Activated CD4-positive, CD25-positive, alpha-beta regulatory T cell treated with anti-CD3 and anti-CD28 coated beads, Interleukin-2, amount 50 U/mL, for 72 hours (primary cell): ENCODE measurements at regions not wholly inside any gene's neighbourhood (a gene's known extent, or its start where the extent isn't known, plus 50 kb on each side); places are given as distances from the start of the nearest gene placed in this dataset.
"Not testable (repeated sequence)": the region's sequence is repeated elsewhere in the genome, so short reads cannot be mapped to it uniquely, and the experiment has no call there.

ENCODE experiments used
- DNase-seq: peaks from one replicate; pipeline ENCODE4 v3.0.0; 2021

DNA sequence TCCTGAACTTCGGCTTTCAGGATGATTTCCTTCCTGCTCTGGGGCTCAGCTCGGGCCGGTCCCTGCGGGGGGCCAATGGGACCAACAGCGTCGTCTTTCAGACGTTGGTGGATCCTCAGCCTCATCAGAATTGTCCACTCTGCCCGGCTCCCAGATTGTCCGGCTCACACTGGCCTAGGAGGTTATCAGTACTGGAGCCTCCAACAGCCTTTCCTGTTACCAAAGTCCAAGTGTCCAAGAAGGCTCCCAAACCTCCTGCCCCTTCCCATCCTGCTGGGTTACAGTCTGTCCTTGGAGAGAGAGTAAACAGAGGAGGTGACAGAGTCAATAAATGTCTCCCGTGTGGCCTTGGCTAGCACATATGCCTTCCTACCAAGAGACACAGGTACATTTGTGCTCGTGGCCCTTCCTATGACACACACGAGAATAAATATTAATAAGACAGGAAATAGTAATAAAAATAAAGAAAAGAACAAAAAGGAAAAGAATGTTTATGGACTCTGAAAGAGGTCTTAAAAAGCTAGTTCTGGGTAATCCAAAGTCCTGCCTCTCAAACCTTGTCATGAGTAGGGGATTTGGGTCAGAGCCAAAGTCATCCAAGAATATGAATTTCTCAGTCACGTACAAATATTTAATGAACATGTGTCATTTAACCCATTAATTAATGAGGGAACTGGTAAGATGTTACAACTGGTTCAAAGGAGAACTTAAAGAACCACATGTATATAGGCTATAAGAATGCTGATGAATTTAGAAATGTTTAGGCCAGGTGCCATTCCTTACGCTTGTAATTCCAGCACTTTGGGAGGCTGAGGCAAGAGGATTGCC is 80.8 kb upstream of the SLC2A1 start:
- no peak for DNase-seq

DNA sequence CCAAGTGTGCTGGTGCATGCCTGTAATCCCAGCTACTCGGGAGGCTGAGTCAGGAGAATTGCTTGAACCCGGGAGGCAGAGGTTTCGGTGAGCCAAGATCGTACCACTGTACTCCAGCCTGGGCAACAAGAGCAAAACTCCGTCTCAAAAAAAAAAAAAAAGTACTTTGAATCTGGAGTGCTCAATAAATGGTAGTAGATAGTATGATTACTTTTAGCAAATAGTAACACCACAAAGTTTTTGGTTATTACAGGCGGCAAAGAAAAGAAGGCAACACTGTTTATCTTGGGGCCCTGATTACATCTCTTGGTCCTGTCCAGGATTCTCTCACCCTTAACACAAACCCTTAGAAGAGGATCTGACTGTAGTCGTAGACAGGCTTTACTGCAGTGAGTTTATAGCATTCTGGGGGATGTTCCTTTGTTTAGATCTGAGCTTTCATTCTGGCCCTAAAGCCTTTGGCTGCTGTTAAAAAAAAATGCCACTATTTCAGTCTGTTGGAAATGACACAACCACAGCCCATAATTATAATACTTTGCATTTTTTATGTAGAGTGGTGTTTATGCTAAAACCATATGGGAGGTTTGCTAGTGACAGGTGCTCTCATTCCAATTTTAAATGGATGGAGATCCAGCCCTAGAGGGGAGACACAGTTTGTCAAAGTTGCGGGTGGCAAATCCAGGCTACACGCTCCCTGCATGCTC is 79.7 kb upstream of the SLC2A1 start:
- no peak for DNase-seq

DNA sequence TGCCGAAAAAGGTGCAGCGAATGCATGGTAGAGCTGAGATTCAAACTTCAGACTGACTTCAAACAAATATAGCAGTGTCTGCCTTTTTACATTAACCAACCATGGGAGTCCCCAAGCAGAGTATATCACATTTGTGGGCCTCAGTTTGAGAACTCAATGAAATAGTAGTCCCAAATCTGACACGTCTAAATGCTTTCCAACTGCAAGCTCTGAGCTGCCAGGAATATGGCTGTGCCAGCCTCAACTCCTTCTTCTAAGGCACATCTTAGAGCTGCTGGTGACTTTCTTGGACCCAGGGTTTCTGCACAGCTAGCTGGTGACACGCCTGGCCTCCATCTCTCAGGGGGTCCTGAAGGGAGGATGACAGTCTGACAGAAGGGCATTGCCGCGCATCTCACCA is 78.8 kb upstream of the SLC2A1 start:
- DNase-seq = no peak

DNA sequence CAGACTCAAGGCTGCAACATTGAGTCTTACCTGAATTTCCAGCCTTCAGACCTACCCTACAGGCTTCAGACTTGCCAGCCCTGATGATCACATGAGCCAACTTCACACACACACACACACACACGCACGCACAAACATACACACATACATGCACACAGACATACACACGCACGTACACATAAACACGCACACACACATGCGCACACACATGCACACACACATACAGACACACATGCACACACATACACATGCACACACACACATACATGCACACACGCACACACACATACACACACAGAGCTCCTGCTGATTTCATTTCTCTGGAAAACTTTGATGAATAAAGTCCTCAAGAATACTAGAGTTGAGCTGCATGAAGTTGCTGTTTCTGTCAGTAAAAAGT is 78.3 kb upstream of the SLC2A1 start:
- DNase-seq = no peak

DNA sequence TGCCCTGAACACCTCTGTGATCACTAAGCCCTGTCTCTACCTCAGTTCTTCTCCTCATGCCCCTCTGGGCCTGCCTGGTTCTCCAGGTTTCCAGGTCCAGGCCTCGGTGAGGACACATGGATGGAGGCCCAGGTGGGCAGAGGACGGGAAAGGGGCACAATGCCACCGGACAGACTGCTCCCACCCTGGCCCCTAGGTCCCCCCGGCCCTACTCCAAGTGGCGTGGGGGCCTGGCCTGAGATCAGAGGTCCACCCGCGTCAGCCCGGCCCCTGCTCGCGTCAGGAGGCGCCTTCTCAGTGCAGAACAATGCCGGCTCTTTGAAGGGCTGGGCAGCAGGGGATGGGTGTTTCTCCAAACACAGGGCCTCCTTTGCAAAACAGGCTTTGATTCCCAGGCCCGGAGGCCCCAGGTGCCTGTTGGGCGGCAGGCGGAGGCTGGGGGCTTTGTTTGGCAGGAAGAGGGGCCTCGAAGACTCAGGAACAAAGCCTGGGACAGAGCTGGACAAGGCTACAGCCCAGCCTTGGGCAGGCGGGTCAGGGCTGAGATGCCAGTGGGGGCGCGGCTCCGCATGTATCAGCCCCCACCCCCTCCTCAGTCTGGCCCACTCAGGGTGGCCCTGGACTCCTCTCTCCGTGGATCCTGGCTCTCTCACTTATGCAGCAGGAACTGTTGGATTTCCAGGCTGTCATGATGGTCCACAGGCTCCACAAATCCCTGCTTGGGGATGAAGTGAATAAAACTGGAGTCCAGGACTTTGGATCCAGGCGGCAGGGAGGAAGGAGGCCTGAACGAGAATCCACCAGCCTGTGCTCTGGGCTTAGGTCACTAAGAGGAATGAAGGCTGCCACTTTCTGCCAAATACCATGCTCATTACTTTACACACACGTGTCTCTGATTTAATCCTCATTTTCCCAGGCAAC is 77.4 kb upstream of the SLC2A1 start:
- DNase-seq = no peak

DNA sequence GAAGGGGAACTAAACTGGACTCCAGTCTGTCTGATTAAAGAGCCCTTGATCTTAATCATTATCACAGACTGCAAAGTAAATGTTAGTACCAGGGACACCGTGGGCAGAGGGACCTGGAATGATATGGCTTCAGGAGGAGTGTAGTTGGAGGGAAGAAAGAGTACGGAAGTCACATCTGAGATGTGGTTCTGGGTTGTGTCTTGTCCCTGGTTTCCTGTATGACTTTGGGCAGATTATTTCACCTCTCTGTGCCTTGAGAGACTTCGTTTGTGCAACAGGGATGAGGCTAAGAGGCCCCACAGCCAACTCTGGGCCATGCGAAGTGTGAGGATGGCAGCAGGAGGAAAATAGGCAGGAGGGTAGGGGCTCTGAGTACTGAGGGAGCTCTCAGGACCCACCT is 76.1 kb upstream of the SLC2A1 start:
- DNase-seq = no peak

DNA sequence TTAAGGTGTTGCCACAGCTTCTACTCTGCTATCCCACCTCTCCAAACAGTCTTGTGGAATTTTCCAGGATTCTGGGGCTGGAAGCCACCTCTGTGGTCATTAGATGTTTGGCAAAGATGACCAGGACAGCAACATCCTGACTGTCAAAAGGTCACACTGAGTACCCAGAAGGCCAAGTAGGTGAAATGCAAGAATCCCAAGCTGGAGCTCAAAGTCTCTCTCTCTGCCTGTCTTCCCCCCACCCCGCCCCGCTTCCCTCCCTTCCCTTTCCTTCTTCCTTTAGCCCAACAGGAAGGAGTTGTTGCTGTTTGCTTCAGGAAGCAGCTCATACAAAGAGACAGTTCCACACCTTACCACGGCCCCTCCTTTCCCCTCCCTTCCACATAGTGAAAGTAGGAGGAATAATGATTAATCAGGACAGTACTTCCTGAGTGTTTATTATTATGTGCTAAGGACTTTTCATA is 75.6 kb upstream of the SLC2A1 start:
- no peak for DNase-seq

DNA sequence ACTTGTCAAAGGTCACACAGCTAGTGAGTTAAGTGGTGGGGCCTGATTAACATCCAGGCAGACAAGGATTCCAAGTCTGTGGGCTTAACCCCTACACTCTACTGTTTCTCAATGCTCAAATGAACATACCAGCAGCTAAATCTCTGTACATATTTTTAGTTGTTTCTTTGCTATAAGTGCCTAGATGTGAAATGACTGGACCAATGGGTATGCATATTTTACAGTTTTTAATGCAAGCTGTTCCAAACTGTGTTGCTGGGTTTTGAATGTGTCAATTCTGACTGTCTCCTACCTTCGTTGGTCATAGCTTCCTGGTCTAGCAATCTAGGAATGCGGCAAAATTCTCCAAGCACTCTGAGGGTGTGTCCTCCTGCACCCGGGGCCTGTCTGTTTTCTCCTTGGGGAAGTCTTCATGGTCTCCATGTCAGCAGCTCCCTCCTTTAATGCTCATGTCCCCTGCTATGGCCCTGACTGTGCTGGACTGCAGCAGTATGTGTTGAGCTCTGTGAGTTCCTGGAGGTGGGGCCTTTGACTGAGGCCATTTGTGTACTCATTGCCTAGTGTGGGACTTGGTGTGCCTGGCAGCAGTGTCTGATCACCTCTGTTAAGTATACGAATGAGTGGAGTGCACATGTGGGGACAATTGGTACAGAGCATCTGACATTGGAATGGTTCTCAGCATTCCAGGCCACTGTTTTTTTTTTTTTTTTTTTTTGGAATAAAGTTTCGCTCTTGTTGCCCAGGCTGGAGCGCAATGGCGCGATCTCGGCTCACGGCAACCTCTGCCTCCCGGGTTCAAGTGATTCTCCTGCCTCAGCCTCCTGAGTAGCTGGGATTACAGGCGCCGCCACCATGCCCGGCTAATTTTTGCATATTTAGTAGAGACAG is 72.9 kb upstream of the SLC2A1 start:
- DNase-seq = no peak

DNA sequence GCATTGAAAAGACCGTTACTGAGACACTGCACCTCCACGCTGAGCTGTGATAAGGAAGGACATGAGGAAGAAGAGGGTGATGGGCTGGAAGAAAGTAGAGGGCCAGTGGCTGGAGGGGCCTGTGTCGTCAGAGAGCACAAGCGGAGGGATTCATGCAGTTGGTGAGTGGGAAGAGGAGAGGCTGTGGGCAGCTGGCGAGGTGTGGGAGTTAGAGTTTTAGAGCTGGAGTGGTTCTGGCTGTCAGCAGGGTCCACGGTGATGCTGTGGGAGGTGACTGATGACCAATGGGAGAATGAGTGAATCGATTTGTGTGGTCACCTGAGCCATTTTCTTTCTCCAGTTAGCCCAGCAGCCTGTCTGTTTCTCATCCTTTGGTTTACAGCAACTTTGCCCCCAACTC is 66.2 kb upstream of the SLC2A1 start:
- DNase-seq = no peak

DNA sequence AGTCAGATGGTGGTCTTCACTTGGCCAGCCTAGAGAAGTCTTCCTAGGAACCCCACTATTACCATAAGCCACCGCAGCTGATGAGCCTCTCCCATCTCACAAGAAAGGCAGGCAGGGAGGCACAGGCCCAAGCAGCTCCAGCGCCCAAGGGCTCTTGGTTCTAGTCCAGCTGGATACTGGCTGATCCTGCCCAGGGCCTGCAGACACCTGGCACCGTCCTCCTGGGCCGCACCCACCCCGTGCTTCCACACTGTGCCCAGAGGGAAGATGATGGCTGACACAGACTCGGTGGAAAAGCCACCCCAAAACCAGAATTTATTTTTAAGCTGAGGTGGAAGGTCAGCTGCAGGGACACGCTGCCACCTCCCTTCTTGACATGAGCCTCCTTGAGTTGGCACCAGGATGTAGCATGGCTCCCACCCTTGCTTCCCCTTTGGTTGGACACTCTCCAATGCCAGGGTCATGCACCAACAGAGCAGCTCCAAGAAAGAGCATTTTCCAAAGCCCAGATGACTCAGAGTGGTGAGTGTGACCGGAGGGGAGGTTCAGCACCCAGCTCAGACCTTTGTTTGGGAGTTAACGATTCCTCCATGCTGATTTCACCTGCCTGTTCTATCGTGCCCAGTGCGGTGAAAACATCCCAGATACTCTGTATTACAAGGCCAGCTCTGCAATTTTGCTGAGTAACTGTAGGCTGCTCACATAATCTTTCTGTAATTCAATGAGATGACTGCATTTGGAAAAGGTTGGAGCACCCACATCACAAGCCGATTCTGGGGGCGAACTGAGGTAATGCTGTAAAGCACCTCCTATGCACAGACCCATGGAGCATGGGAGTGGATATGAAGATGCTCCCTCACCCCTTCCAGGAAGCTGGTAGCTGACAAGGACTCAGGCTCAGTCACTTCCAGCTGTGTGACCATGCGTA is 63.1 kb upstream of the SLC2A1 start:
- no peak for DNase-seq

DNA sequence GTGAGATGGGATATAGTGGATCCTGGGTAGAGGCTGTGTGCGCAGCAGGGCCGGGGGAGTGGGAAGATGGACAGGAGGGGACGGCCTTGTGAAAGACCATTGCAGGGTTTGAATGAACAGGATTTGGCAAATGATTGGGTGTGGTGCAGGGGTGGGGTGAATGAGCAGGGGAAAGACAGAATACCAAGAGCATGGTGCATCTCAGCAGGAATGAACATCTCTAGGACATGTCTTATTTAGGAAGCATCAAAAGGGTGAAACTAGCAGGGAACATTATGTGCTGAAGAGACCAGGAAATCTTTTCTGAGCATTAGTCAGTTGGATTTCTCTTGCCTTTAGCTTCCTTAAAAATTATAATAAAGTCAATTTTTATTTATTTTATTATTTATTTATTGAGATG is 60.6 kb upstream of the SLC2A1 start:
- DNase-seq = no peak

DNA sequence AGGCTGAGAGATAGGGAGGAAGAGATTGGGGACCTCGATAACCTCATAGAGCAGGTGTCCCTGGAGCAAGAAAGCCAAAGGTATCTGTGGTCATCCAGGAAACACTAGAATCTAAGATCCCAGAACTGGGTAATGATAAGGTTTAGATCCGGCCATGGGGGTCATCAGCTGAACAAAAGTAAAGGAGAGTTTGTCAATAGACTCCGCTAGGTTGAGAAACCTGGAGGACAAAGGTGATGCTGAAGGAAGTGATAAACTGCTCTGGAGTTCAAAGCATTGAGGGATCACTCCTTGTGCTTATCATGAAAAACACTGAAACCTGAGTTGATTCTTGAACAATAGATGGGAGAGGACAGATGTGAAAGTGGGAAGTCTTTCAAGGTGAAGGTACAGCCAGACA is 59.5 kb upstream of the SLC2A1 start:
- DNase-seq = no peak

DNA sequence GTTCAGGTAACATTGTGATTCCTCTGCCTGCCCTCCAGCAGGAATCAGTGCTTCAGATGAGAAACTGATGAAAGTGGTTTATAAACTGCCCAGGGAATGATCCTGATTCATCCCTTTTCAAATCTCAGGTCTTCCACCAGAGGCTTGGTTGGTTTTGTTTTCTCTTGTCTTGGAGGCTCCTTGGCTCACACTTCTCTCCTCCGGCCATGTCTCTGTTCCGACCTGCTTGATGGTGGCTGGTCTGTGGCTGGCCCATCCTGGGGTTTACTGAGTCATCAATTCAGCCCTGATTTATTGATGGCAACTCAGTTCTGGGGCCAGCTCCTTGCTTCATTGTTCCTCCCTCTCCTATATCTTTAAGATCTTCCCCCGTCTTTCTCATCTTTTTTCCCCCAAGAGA is 56.6 kb upstream of the SLC2A1 start:
- DNase-seq = no peak

DNA sequence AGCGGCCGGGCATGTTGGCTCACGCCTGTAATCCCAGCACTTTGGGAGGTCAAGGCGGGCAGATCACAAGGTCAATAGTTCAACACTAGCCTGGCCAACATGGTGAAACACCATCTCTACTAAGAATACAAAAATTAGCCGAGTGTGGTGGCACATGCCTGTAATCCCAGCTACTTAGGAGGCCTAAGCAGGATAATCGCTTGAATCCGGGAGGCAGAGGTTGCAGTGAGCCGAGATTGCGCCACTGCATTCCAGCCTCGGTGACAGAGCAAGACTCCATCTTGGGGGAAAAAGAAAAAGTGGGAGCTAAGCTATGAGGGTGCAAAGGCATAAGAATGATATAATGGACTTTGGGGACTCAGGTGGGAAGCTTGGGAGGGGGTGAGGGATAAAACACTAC is 55.9 kb upstream of the SLC2A1 start:
- DNase-seq = not testable (repeated sequence)

DNA sequence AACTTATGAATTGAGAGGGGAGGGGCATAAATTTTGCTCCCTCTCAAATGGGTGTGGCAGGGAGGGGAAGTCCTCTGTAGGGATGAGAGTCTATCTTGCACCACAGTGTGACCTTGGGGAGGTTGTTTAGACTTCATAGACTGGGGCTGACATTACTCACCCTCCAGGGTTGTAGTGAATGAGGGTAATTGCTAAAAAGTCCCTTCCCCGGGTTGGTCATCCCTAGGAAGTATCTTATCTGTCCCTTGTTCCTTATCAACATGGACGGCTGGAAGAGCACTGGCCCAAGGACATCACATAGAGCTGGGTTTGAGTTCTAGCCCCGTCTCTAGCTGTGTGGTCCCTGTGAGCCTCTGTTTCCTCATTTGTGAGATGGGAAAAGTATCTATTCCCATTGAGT is 52.4 kb upstream of the SLC2A1 start:
- no peak for DNase-seq

DNA sequence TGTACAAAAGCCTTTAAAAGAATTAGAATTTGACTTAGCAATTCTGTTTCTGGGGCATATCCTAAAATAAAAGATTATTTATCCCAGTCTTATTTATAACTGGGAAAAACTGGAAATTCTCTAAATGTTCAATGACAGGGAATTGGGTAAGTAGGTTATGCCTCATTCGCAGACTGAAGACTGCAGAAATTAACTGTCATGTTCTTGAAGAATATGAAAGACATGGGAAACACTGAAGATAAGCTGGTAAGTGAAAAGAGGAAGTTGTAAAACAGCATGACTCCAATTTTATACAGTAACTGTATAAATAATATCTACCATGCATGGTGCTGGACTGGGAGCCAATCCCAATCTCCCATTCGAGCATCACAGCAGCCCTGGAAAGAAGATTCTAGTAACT is 50.6 kb upstream of the SLC2A1 start:
- DNase-seq = no peak

DNA sequence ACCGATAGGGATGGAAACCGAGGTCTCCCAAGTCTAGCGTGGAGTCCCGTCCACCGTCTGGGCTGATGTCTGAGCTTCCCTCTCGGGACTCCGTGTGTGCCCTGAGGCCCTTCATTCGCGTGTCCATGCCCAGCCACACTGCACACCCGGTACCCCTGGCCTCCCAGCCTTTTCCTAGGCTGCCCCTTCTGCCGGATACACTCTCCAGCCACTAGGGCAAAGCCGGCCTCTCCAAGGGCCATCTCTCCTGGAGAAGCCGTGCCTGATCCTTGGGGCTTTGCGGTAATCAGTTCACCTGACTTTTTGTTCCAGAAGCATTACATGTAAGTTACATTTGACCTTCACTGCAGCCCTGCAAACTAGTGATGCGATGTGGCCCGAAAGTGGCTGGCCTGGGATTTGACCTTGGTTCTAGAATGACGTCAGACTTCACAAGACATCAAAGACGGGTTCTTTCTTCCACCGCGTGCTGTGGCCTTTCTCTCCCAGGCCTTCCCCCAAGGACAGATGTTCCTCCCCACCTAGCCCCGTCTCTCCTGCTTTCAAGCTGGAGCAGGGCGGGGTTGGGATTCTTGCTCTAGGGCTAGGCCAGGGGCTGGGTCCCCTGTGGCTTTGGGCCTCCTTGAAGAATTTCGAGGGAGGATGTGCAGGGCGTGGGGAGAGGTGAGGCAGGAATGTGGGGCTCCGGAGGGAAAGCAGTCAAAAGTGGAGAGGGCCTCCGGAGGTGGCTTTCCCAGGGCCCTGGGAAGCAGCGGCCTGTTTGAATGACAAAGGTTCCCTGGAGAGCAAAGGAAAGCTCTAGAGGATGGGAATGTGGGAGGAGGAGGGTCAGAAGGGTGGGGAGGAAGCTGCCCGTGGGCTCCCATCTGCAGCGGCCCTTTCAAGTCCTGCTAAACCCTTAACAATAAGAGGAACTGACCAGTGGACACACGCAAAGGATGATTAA is 49.7 kb upstream of the SLC2A1 start:
- DNase-seq = no peak
